Gastrocnemius medialis (tissue), 4 donors: ENCODE measurements at regions not wholly inside any gene's neighbourhood (a gene's known extent, or its start where the extent isn't known, plus 50 kb on each side); places are given as distances from the start of the nearest gene placed in this dataset.

ENCODE experiments used
- POLR2A ChIP-seq, 2 donors: fragments of 450-650 bp; IDR thresholded peaks; one replicate each; pipeline ENCODE4 v1.6.1; 2017; ENCODE audit warnings: antibody characterized with exemption in 2 of 2, mild to moderate bottlenecking in 2 of 2, moderate library complexity in 2 of 2
- TF ChIP-seq, protein P1 (sequence below), 5 experiments: fragments of 450-650 bp in 3 of 5; fragments of 200-600 bp in 2 of 5; sonication (generic) in 2 of 5; IDR thresholded peaks in 4 of 5; conservative IDR thresholded peaks in 1 of 5; 1 replicate in 4 of 5; 2 replicates in 1 of 5; pipeline ENCODE4 v1.5.1; 2016 to 2019; ENCODE audit warnings: antibody characterized with exemption in 5 of 5, mild to moderate bottlenecking in 3 of 5, moderate library complexity in 3 of 5

- TF ChIP-seq, protein P1, sequence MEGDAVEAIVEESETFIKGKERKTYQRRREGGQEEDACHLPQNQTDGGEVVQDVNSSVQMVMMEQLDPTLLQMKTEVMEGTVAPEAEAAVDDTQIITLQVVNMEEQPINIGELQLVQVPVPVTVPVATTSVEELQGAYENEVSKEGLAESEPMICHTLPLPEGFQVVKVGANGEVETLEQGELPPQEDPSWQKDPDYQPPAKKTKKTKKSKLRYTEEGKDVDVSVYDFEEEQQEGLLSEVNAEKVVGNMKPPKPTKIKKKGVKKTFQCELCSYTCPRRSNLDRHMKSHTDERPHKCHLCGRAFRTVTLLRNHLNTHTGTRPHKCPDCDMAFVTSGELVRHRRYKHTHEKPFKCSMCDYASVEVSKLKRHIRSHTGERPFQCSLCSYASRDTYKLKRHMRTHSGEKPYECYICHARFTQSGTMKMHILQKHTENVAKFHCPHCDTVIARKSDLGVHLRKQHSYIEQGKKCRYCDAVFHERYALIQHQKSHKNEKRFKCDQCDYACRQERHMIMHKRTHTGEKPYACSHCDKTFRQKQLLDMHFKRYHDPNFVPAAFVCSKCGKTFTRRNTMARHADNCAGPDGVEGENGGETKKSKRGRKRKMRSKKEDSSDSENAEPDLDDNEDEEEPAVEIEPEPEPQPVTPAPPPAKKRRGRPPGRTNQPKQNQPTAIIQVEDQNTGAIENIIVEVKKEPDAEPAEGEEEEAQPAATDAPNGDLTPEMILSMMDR (IDR thresholded peaks at IDR 0.05 in 4 of 5, conservative IDR thresholded peaks at IDR 0.05 in 1 of 5) = no peak
- no peak for TF ChIP-seq POLR2A (IDR thresholded peaks at IDR 0.05)
Observed at GRCh38 chr3:95434491-95434890, 1371.6 kb downstream of the NSUN3 start.
